GM12878 (cell line): ENCODE measurements at regions not wholly inside any gene's neighbourhood (a gene's known extent, or its start where the extent isn't known, plus 50 kb on each side); places are given as distances from the start of the nearest gene placed in this dataset.
"Not testable (repeated sequence)": the region's sequence is repeated elsewhere in the genome, so short reads cannot be mapped to it uniquely, and the experiment has no call there.

Experiments
- ATAC-seq: fragments of 200-7000 bp; cut with Tn5 transposase; 3 replicates; pipeline ENCODE4 v1.9.1; 2020; ENCODE audit warnings: mild to moderate bottlenecking, moderate library complexity
- BruUV-seq: library from RNA; stranded (reverse); fragments of 400-500 nt; replicated peaks from 2 replicates; lab custom pipeline; 2021; lab: Mats Ljungman, UMichigan
- CTCF ChIA-PET: fragments of 300-600 bp; sonication (Branson Sonifier 250); formaldehyde crosslinking; extraction: SDS; loops from one replicate; lab custom pipeline; 2021; ENCODE audit warnings: inconsistent platforms; lab: Yijun Ruan, JAX
- POLR2A ChIA-PET: fragments of 350-600 bp; formaldehyde crosslinking; extraction: SDS; loops from one replicate; lab custom pipeline; 2021; ENCODE audit warnings: inconsistent platforms; lab: Charles Lee
- RAD21 ChIA-PET: fragments of 300-600 bp; sonication (Branson Sonifier 250); formaldehyde crosslinking; loops from one replicate; lab custom pipeline; 2023; ENCODE audit warnings: antibody characterized with exemption; ENCODE audit not compliant: unreplicated experiment; lab: Charles Lee
- SMC1A ChIA-PET: fragments of 300-600 bp; sonication (Branson Sonifier 250); formaldehyde crosslinking; loops from one replicate; lab custom pipeline; 2023; ENCODE audit not compliant: unreplicated experiment, uncharacterized antibody; lab: Charles Lee
- DNase-seq: peaks from one replicate; pipeline ENCODE4 v3.0.0-alpha.2; 2011; ENCODE audit warnings: low read depth, low spot score
- FAIRE-seq: peaks from 3 replicates; lab custom pipeline; 2011; peaks lifted over from hg19 to GRCh38; lab: Jason Lieb, UNC
- H2AFZ ChIP-seq: 2 replicates; pipeline ENCODE4 v1.6.0; 2011; ENCODE audit warnings: low read depth, low read length, control low read depth; ENCODE audit not compliant: control insufficient read depth
- H3K27ac ChIP-seq: 2 replicates; pipeline ENCODE4 v1.5.1; 2011; ENCODE audit warnings: control low read depth; ENCODE audit not compliant: control insufficient read depth, insufficient read depth
- H3K27me3 ChIP-seq, 2 experiments: replicated peaks in 1 of 2; 2 replicates each; pipeline versions ENCODE4 v1.6.0 to v1.6.1; 2011; ENCODE audit warnings: low read length in 1 of 2; ENCODE audit not compliant: control insufficient read depth in 2 of 2, insufficient read depth in 2 of 2
- H3K36me3 ChIP-seq, 2 experiments: 2 replicates each; pipeline ENCODE4 v1.5.1; 2011; ENCODE audit warnings: low read length in 1 of 2; ENCODE audit not compliant: control insufficient read depth in 2 of 2, insufficient read depth in 2 of 2
- H3K4me1 ChIP-seq: 2 replicates; pipeline ENCODE4 v1.6.1; 2011; ENCODE audit warnings: mild to moderate bottlenecking, low read length, moderate library complexity, mixed read lengths; ENCODE audit not compliant: control insufficient read depth, insufficient read depth
- H3K4me2 ChIP-seq: 2 replicates; pipeline ENCODE4 v1.6.0; 2011; ENCODE audit warnings: control low read depth; ENCODE audit not compliant: control insufficient read depth, insufficient read depth
- H3K4me3 ChIP-seq: fragments of 200-600 bp; sonication (generic); 2 replicates; pipeline ENCODE4 v1.5.1; 2016
- H3K79me2 ChIP-seq: 2 replicates; pipeline ENCODE4 v1.6.0; 2011; ENCODE audit warnings: low read length; ENCODE audit not compliant: control insufficient read depth, insufficient read depth
- H3K9ac ChIP-seq: 2 replicates; pipeline ENCODE4 v1.8.0; 2011; ENCODE audit warnings: low read length, control low read depth, mixed read lengths; ENCODE audit not compliant: control insufficient read depth, insufficient read depth
- H3K9me3 ChIP-seq: replicated peaks from 3 replicates; pipeline ENCODE4 v1.5.1; 2011; ENCODE audit warnings: mild to moderate bottlenecking, low read length; ENCODE audit not compliant: control insufficient read depth, insufficient read depth
- H4K20me1 ChIP-seq: 2 replicates; pipeline ENCODE4 v1.6.0; 2011; ENCODE audit not compliant: control insufficient read depth, insufficient read depth
- CREB1 ChIP-seq: IDR thresholded peaks from 2 replicates; pipeline ENCODE4 v1.6.1; 2012; ENCODE audit warnings: low read depth, mild to moderate bottlenecking, inconsistent platforms
- DPF2 ChIP-seq: fragments of 450-650 bp; IDR thresholded peaks from 2 replicates; pipeline ENCODE4 v1.6.1; 2017; ENCODE audit warnings: mild to moderate bottlenecking
- EED ChIP-seq: sonication (generic); IDR thresholded peaks from 2 replicates; pipeline ENCODE4 v1.6.1; 2016; ENCODE audit warnings: antibody characterized with exemption, low read depth
- MTA3 ChIP-seq: IDR thresholded peaks from 2 replicates; pipeline ENCODE4 v1.6.1; 2012; ENCODE audit warnings: low read length, inconsistent platforms, borderline replicate concordance
- NR2C2 ChIP-seq: IDR thresholded peaks from 2 replicates; pipeline ENCODE4 v1.6.1; 2011; ENCODE audit warnings: borderline replicate concordance, low read depth; ENCODE audit not compliant: control insufficient read depth, insufficient read length
- SMARCA5 ChIP-seq: fragments of 450-650 bp; IDR thresholded peaks from 2 replicates; pipeline ENCODE4 v1.6.1; 2017; ENCODE audit warnings: mild to moderate bottlenecking
- SUPT20H ChIP-seq: IDR thresholded peaks from 2 replicates; pipeline ENCODE4 v1.6.1; 2011; ENCODE audit warnings: low read depth, mild to moderate bottlenecking, low read length, moderate library complexity, borderline replicate concordance; ENCODE audit not compliant: control insufficient read depth
- TCF12 ChIP-seq: IDR thresholded peaks from 2 replicates; pipeline ENCODE4 v1.6.1; 2011; ENCODE audit warnings: low read depth, mild to moderate bottlenecking, low read length
- whole genome bisulfite sequencing: methylation state at CpG from one replicate; pipeline ENCODE4 v1.1.6; 2016; ENCODE audit warnings: low lambda C conversion rate; ENCODE audit not compliant: insufficient replicate concordance, insufficient coverage; ENCODE audit errors: missing lambda C conversion rate; 5-methylcytosine and 5-hydroxymethylcytosine counted together
- in situ Hi-C: fragments of 300-500 bp; cut with MboI; formaldehyde crosslinking; loops from 9 replicates; pipeline ENCODE4 v1.14.3; 2018; ENCODE audit warnings: mixed read lengths
- intact Hi-C: fragments of 100-400 bp; cut with micrococcal nuclease; formaldehyde crosslinking; loops from one replicate; pipeline ENCODE4 v1.14.2; 2022; ENCODE audit not compliant: unreplicated experiment
- TF ChIP-seq, protein P1 (sequence below): fragments of 150-350 bp; IDR thresholded peaks from 2 replicates; pipeline ENCODE4 v1.6.1; 2014; ENCODE audit warnings: mild to moderate bottlenecking, low read depth, low read length
- TF ChIP-seq, protein P2 (sequence below): IDR thresholded peaks from 2 replicates; pipeline ENCODE4 v1.6.1; 2012; ENCODE audit warnings: low read depth, low read length, improper control_type of control experiment
- TF ChIP-seq, protein P3 (sequence below): fragments of 150-350 bp; IDR thresholded peaks from 2 replicates; pipeline ENCODE4 v1.6.1; 2016; ENCODE audit warnings: low read depth, low read length

DNA sequence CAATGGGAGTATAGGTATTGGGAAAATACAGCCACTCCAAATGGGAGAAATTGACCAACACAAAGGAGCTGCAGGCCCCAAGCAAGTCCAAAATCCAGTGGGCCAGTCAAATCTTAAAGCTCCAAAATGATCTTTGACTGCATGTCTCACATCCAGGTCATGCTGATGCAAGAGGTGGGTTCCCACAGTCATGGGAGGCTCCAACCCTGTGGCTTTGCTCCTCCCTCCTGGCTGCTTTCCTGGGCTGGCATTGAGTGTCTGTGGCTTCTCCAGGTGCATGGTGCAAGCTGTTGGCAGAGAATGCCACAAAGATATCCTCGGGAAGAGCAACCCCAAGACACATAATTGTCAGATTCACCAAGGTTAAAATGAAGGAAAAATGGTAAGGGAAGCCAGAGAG is 80.8 kb downstream of the IGLL5 start (continued):
- TF ChIP-seq, protein P1, sequence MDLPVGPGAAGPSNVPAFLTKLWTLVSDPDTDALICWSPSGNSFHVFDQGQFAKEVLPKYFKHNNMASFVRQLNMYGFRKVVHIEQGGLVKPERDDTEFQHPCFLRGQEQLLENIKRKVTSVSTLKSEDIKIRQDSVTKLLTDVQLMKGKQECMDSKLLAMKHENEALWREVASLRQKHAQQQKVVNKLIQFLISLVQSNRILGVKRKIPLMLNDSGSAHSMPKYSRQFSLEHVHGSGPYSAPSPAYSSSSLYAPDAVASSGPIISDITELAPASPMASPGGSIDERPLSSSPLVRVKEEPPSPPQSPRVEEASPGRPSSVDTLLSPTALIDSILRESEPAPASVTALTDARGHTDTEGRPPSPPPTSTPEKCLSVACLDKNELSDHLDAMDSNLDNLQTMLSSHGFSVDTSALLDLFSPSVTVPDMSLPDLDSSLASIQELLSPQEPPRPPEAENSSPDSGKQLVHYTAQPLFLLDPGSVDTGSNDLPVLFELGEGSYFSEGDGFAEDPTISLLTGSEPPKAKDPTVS, result no peak
- no peak for TF ChIP-seq CREB1

DNA sequence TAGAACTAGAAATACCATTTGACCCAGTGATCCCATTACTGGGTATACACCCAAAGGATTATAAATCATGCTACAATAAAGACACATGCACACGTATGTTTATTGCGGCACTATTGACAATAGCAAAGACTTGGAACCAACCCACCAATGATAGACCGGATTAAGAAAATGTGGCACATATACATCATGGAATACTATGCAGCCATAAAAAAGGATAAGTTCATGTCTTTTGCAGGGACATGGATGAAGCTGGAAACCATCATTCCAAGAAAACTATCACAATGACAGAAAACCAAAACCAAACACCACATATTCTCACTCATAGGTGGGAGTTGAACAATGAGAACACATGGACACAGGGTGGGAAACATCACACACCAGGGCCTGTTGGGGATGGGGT is 85.0 kb downstream of the IGLL5 start:
- H3K9ac ChIP-seq, H4K20me1 ChIP-seq, H3K27me3 ChIP-seq, H3K4me2 ChIP-seq, H3K36me3 ChIP-seq, in situ Hi-C loops, BruUV-seq, H3K27ac ChIP-seq, ATAC-seq, H2AFZ ChIP-seq, H3K9me3 ChIP-seq, intact Hi-C loops, FAIRE-seq, H3K4me1 ChIP-seq, DNase-seq, H3K79me2 ChIP-seq, H3K4me3 ChIP-seq, POLR2A ChIA-PET: not testable (repeated sequence)
- 67% methylated on average over 3 of the region's 3 CpGs for WGBS
- SMC1A ChIA-PET, result interaction anchor here (1.0 kb wide), 1 partner anchor 12 kb away, joined by 3 read pairs; no protein-coding TSS in a partner anchor
- CTCF ChIA-PET, result interaction anchor here (8.1 kb wide), 1 partner anchor 13 kb away, joined by 78 read pairs; no protein-coding TSS in a partner anchor
- RAD21 ChIA-PET, result interaction anchor here (1.9 kb wide), 1 partner anchor 12 kb away, joined by 10 read pairs; no protein-coding TSS in a partner anchor

DNA sequence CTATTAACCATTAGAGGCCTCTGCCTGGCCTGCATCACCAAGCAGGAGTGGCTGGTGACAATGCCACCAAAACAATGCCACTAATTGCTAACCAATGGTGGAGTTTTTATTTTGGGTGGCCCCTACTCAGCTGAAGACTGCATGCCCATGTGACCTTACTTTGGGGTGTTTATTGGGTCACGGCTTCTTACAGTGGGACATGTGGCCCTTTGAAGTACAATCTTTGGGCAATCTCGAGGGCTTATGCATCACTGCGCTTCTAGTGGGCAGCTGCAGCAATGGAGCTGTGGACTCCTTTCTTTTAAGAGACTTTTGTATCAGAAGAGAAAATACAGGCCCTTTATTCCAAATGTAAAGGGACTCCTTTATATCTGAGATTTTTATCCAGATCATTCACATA is 85.7 kb downstream of the IGLL5 start:
- intact Hi-C loops, result no loop called here
- BruUV-seq, result no TSS peak
- Histone ChIP-seq H3K79me2 (no peaks in the 10 kb centered on the region), H3K36me3 (no peaks in the 10 kb centered on the region), H3K4me2 (no peak overlapping the region), H3K9me3 (no peaks in the 10 kb centered on the region), H3K27me3 (no peaks in the 10 kb centered on the region; a peak in 1 of 4 replicates), H3K4me3 (no peak overlapping the region), H3K4me1 (no peaks in the 10 kb centered on the region), H2AFZ (no peak overlapping the region), H4K20me1 (no peaks in the 10 kb centered on the region), H3K27ac (no peak overlapping the region), H3K9ac (no peak overlapping the region)
- in situ Hi-C loops, result no loop called here
- SMC1A ChIA-PET, result interaction anchor here (0.6 to 1.4 kb wide), 4 partner anchors 12 to 155 kb away, joined by 3 read pairs; no protein-coding TSS in a partner anchor
- FAIRE-seq (no peak), ATAC-seq (no peak), DNase-seq (no peak)
- RAD21 ChIA-PET, result interaction anchor here (0.7 to 1.9 kb wide), 2 partner anchors 13 to 16 kb away, joined by 3 to 10 read pairs; no protein-coding TSS in a partner anchor
- CTCF ChIA-PET, result interaction anchor here (8.1 kb wide), 1 partner anchor 14 kb away, joined by 78 read pairs; no protein-coding TSS in a partner anchor
- POLR2A ChIA-PET, result no interaction called here
- WGBS, result 20% methylated on average over 3 of the region's 3 CpGs
- TF ChIP-seq SUPT20H (no peak), SMARCA5 (no peak), DPF2 (no peak), NR2C2 (no peak), EED (no peak), TCF12 (no peak), MTA3 (no peak)
- TF ChIP-seq, protein P2, sequence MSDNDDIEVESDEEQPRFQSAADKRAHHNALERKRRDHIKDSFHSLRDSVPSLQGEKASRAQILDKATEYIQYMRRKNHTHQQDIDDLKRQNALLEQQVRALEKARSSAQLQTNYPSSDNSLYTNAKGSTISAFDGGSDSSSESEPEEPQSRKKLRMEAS, result no peak
- TF ChIP-seq, protein P3, sequence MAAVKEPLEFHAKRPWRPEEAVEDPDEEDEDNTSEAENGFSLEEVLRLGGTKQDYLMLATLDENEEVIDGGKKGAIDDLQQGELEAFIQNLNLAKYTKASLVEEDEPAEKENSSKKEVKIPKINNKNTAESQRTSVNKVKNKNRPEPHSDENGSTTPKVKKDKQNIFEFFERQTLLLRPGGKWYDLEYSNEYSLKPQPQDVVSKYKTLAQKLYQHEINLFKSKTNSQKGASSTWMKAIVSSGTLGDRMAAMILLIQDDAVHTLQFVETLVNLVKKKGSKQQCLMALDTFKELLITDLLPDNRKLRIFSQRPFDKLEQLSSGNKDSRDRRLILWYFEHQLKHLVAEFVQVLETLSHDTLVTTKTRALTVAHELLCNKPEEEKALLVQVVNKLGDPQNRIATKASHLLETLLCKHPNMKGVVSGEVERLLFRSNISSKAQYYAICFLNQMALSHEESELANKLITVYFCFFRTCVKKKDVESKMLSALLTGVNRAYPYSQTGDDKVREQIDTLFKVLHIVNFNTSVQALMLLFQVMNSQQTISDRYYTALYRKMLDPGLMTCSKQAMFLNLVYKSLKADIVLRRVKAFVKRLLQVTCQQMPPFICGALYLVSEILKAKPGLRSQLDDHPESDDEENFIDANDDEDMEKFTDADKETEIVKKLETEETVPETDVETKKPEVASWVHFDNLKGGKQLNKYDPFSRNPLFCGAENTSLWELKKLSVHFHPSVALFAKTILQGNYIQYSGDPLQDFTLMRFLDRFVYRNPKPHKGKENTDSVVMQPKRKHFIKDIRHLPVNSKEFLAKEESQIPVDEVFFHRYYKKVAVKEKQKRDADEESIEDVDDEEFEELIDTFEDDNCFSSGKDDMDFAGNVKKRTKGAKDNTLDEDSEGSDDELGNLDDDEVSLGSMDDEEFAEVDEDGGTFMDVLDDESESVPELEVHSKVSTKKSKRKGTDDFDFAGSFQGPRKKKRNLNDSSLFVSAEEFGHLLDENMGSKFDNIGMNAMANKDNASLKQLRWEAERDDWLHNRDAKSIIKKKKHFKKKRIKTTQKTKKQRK, result no peak
